NCI-H2196 treated with DMSO at 0.1 percent for 48 hours (cell line): ENCODE measurements at regions not wholly inside any gene's neighbourhood (a gene's known extent, or its start where the extent isn't known, plus 50 kb on each side); places are given as distances from the start of the nearest gene placed in this dataset.
"Not testable (repeated sequence)": the region's sequence is repeated elsewhere in the genome, so short reads cannot be mapped to it uniquely, and the experiment has no call there.

Source experiments
- DNase-seq: peaks from one replicate; lab custom pipeline; 2025; ENCODE audit not compliant: unreplicated experiment; lab: John Stamatoyannopoulos, UW

DNA sequence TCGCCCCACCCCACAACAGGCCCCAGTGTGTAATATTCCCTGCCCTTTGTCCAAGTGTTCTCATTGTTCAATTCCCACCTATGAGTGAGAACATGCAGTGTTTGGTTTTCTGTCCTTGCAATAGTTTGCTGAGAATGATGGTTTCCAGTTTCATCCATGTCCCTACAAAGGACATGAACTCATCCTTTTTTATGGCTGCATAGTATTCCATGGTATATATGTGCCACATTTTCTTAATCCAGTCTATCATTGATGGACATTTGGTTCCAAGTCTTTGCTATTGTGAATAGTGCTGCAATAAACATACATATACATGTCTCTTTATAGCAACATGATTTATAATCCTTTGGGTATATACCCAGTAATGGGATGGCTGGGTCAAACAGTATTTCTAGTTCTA, 132.7 kb downstream of the SNX10 start:
- not testable (repeated sequence) for DNase-seq

- no peak for DNase-seq
Measured at GRCh38 chr7:26425655-26426054, 134.0 kb downstream of the SNX10 start.

DNA sequence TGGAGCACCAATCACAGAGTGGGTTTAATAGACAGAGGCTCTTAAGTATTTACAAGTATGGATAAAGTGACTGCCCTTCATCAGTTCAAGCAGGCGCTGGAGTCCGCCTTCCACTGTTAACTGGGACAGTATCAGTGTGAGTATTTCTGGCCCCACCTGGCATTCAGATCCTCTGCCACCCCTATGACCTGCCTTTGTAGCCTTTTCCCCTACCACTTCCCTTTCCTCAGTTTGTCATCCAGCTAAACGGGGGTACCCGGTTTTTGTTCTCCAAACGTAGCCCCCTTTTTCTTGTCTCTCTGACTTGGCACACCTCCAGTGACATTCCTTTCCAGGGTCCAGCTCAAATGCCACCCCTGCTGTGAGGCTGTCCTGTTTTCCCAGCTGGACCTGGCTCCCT, 134.4 kb downstream of the SNX10 start:
- no peak for DNase-seq

- DNase-seq = no peak
Measured at GRCh38 chr7:26428571-26428970, 136.9 kb downstream of the SNX10 start.

- DNase-seq = no peak
Measured at GRCh38 chr7:26429168-26429567, 137.5 kb downstream of the SNX10 start.

GRCh38 chr7:26434974-26435373, 143.3 kb downstream of the SNX10 start:
- no peak for DNase-seq

DNA sequence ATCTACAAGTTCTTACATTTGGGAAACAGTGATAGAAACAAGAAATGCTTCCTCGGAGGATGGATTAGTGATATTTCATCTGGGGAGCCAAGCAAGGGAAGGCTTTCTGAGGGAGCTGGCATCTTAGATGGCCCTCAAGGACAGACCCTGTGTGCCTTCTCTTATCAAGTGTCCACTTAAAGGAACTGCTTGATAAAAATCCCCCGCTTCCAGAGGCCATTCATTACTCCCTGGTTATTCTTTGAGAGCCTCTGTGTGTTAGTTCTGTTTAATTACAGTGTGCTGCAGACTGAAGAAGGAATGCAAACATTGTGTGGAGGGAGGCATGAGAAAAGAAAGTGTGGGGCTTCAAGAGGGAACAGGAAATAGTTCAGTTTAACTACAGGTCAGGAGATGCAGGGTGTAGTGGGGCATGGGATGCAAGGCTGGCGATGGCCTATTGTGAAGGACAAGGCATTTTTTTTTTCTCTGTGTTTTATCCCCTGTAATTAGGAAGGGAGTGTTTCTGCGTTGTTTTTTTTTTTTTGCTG, 145.4 kb downstream of the SNX10 start:
- no peak for DNase-seq

- DNase-seq = no peak
Measured at GRCh38 chr7:26438078-26438477, 146.4 kb downstream of the SNX10 start.

DNA sequence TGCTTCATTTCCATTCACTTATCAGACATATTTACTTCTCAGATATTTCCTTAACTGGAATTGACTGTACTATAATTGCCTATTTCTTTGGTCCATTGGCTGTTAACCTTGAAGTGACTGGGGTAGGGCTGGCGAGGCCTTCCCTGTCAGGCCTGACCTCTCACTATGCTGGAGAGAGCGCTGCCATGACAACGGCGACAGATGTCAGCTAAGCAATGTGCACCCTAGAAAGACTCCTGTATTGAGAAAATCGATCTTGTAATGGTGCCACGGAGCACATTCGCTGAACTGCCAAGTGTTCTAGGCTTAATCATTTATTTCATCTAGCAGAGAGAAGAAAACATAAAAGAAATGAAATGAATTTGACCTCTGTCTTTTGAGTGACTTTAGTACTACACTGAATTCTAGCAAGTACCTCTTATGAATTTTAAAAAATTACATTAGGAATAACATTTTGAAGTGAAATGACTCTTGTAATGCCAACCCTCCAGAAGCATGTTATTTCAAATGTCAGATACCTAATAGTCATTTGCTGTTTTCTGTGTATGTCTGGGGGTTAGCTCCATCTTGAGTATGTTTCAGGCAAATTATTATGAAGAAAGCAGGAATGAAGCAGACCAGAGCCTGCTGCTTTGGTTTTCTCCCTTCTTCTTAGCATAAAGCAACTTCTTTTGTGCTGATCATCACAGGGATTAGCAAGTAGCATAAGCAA, 148.0 kb downstream of the SNX10 start:
- DNase-seq = no peak

GRCh38 chr7:26440233-26441001, 148.8 kb downstream of the SNX10 start:
- peak; percentile 58 for DNase-seq

GRCh38 chr7:26441002-26441521, 149.4 kb downstream of the SNX10 start:
- DNase-seq = no peak

GRCh38 chr7:26441611-26442277, 150.1 kb downstream of the SNX10 start:
- no peak for DNase-seq

GRCh38 chr7:26443006-26443405, 151.3 kb downstream of the SNX10 start:
- DNase-seq = no peak

- DNase-seq = no peak
Measured at GRCh38 chr7:26443751-26444150, 152.1 kb downstream of the SNX10 start.

DNA sequence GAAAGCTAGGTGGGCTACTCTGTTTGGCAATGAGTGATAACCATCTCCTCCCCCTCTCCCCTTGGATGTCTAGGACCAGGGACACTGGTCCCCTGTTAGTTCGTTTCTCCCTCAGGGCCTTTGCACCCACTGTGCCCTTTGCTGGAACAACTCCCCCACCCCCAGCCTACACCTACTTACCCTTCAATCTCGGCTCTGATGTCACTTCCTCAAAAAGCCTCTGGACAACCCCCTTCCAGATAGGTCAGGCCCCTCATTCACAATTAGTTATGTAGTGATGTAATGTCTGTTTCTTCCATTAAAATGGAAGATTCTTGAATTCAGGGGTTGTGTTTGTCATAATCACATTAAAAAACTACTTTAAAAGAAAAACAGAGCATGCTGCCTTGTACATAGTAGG, 152.9 kb downstream of the SNX10 start:
- no peak for DNase-seq

GRCh38 chr7:26447116-26447515, 155.5 kb downstream of the SNX10 start:
- DNase-seq = no peak

- no peak for DNase-seq
Measured at GRCh38 chr7:26449175-26450165, 157.8 kb downstream of the SNX10 start.

DNA sequence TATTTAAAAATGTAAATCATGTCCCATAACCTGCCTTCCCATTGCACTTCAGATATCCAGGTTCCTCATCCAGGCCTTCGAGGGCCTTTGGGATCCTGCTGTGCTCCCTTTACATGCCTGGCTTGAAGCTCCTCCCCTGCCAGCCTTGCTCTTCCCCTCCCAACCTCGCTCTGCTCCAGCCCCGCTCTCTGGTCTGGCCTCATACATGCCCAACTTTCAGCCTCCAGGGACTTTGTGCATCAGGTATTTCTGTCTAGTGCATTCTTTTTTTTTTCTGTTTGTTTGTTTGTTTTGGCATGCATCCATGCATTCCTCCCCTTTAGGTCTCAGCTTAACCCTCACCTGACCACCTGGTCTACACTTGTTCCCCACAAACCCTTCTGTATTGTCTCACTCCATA, 160.3 kb downstream of the SNX10 start:
- peak; percentile 49 for DNase-seq

DNA sequence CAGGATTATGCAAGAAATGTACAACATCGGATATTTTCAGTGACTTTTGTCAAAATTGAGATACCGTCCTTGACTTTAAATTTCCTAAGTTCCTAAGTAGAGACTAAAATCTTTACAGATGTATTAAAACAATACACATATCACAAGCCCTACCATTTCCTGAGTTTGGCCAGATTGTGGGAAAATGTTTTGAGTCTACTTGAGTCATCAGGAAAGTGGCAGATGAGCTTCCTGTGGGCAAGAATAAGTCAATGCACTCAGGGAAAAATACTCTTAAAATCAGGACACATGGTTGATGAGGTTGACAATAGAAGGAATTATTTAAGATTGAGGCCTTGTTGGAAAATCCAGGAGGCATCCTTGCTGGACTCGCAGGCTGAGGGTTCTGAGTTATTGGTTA, 162.5 kb downstream of the SNX10 start:
- no peak for DNase-seq

GRCh38 chr7:26457696-26458327, 166.2 kb downstream of the SNX10 start:
- no peak for DNase-seq
